ENCODE measurements at regions not wholly inside any gene's neighbourhood (a gene's known extent, or its start where the extent isn't known, plus 50 kb on each side); places are given as distances from the start of the nearest gene placed in this dataset.

GRCh38 chr9:3742586-3742985 is 216.8 kb upstream of the RFX3 start:
- TF ChIP-seq CTCF (IDR thresholded peaks at IDR 0.05) (no peak), EZH2 (IDR thresholded peaks at IDR 0.05; ENCODE audit: borderline replicate concordance, insufficient read depth, low read depth, low read length, poor library complexity, severe bottlenecking) (no peak)

Data from B cell (primary cell).